A549 (cell line): ENCODE measurements at regions not wholly inside any gene's neighbourhood (a gene's known extent, or its start where the extent isn't known, plus 50 kb on each side); places are given as distances from the start of the nearest gene placed in this dataset.

ENCODE experiments used
- ATAC-seq, 2 experiments: fragments of 200-7000 bp in 1 of 2; fragments of >200 bp in 1 of 2; cut with Nextera tagmentation in 1 of 2; cut with Tn5 transposase in 1 of 2; 3 replicates each; pipeline versions ENCODE4 v1.8.0 to v1.9.1; 2018 to 2020; ENCODE audit warnings: mild to moderate bottlenecking in 1 of 2, moderate library complexity in 1 of 2
- CTCF ChIA-PET: fragments of 300-600 bp; sonication (Branson Sonifier 250); formaldehyde crosslinking; extraction: SDS; loops from one replicate; lab custom pipeline; 2021; ENCODE audit warnings: antibody characterized with exemption, inconsistent platforms; lab: Yijun Ruan, JAX
- POLR2A ChIA-PET: fragments of 350-600 bp; formaldehyde crosslinking; extraction: SDS; loops from one replicate; lab custom pipeline; 2021; ENCODE audit warnings: antibody characterized with exemption, inconsistent platforms; lab: Yijun Ruan, JAX
- DNase-seq, 2 experiments: peaks; one replicate each; pipeline versions ENCODE4 v3.0.0 to v3.0.0-alpha.2; 2011 to 2016; ENCODE audit warnings: low read depth in 1 of 2, low spot score in 1 of 2
- FAIRE-seq: peaks from 2 replicates; lab custom pipeline; 2011; peaks lifted over from hg19 to GRCh38; lab: Jason Lieb, UNC
- H3K27ac ChIP-seq, 2 experiments: fragments of >200 bp; sonication (Bioruptor Twin); formaldehyde crosslinking; 3 replicates each; pipeline ENCODE4 v1.5.1; 2016 to 2017
- H3K4me1 ChIP-seq: fragments of >200 bp; sonication (Bioruptor Twin); formaldehyde crosslinking; 3 replicates; pipeline ENCODE4 v1.6.1; 2016
- H3K4me2 ChIP-seq: fragments of >200 bp; sonication (Bioruptor Twin); formaldehyde crosslinking; 3 replicates; pipeline ENCODE4 v1.6.1; 2016
- H3K4me3 ChIP-seq: fragments of >200 bp; sonication (Bioruptor Twin); formaldehyde crosslinking; 3 replicates; pipeline ENCODE4 v1.5.1; 2016
- H3K9me3 ChIP-seq: fragments of >200 bp; sonication (Bioruptor Twin); formaldehyde crosslinking; 3 replicates; pipeline ENCODE4 v1.6.1; 2016
- BCL3 ChIP-seq: fragments of >200 bp; sonication (Bioruptor Twin); formaldehyde crosslinking; IDR thresholded peaks from 3 replicates; pipeline ENCODE4 v1.6.1; 2016
- CHD4 ChIP-seq: fragments of 200-600 bp; sonication (generic); IDR thresholded peaks from 2 replicates; pipeline ENCODE4 v1.6.1; 2016; ENCODE audit warnings: antibody characterized with exemption, mild to moderate bottlenecking, borderline replicate concordance
- CTCF ChIP-seq: fragments of >200 bp; sonication (Bioruptor Twin); formaldehyde crosslinking; IDR thresholded peaks from 3 replicates; pipeline ENCODE4 v1.5.1; 2016
- EHF ChIP-seq: fragments of 250-450 bp; sonication (Bioruptor Pico); IDR thresholded peaks from 2 replicates; pipeline ENCODE4 v1.5.0; 2020; ENCODE audit warnings: mild to moderate bottlenecking
- EHMT2 ChIP-seq: fragments of 200-600 bp; sonication (generic); IDR thresholded peaks from 2 replicates; pipeline ENCODE4 v1.6.1; 2016; ENCODE audit warnings: antibody characterized with exemption, low read depth, mild to moderate bottlenecking, moderate library complexity
- FOSB ChIP-seq: fragments of 250-450 bp; sonication (Bioruptor Pico); IDR thresholded peaks from 2 replicates; pipeline ENCODE4 v1.5.0; 2020; ENCODE audit warnings: mild to moderate bottlenecking, moderate library complexity
- HOXA7 ChIP-seq: fragments of 250-450 bp; sonication (Bioruptor Pico); IDR thresholded peaks from 2 replicates; pipeline ENCODE4 v1.5.0; 2020; ENCODE audit warnings: mild to moderate bottlenecking, moderate library complexity
- HOXB5 ChIP-seq: fragments of 250-450 bp; sonication (Bioruptor Pico); IDR thresholded peaks from 2 replicates; pipeline ENCODE4 v1.5.0; 2020; ENCODE audit warnings: mild to moderate bottlenecking, moderate library complexity
- MAX ChIP-seq: IDR thresholded peaks from 2 replicates; pipeline ENCODE4 v1.6.1; 2012
- MYC ChIP-seq: IDR thresholded peaks from 2 replicates; pipeline ENCODE4 v1.6.1; 2012; ENCODE audit warnings: mild to moderate bottlenecking, inconsistent platforms, low read length, improper control_type of control experiment, borderline replicate concordance
- NPAS2 ChIP-seq: fragments of 250-450 bp; sonication (Bioruptor Pico); IDR thresholded peaks from 2 replicates; pipeline ENCODE4 v1.8.0; 2022; ENCODE audit warnings: mild to moderate bottlenecking, moderate library complexity, borderline replicate concordance
- POLR2AphosphoS2 ChIP-seq: conservative IDR thresholded peaks from 2 replicates; pipeline ENCODE4 v1.6.1; 2012; ENCODE audit warnings: low read length, improper control_type of control experiment, inconsistent platforms
- RARB ChIP-seq: fragments of 250-450 bp; sonication (Bioruptor Pico); IDR thresholded peaks from 2 replicates; pipeline ENCODE4 v1.8.0; 2021; ENCODE audit warnings: mild to moderate bottlenecking, moderate library complexity
- SMC3 ChIP-seq: fragments of >200 bp; sonication (Bioruptor Twin); formaldehyde crosslinking; IDR thresholded peaks from 3 replicates; pipeline ENCODE4 v1.6.1; 2018; ENCODE audit warnings: inconsistent platforms
- TP53 ChIP-seq: fragments of 250-450 bp; sonication (Bioruptor Pico); IDR thresholded peaks from 2 replicates; pipeline ENCODE4 v1.5.0; 2021; ENCODE audit warnings: mild to moderate bottlenecking, moderate library complexity
- WGBS: methylation state at CpG from one replicate; pipeline ENCODE4 v1.1.6; 2017; ENCODE audit errors: missing lambda C conversion rate; 5-methylcytosine and 5-hydroxymethylcytosine counted together
- TF ChIP-seq, protein P1 (sequence below): fragments of 250-450 bp; sonication (Bioruptor Pico); IDR thresholded peaks from 2 replicates; pipeline ENCODE4 v1.5.0; 2021; ENCODE audit warnings: mild to moderate bottlenecking, moderate library complexity, borderline replicate concordance
- TF ChIP-seq, protein P2 (sequence below): fragments of 250-450 bp; sonication (Bioruptor Pico); IDR thresholded peaks from 2 replicates; pipeline ENCODE4 v1.5.0; 2020; ENCODE audit warnings: low read depth, mild to moderate bottlenecking, moderate library complexity
- TF ChIP-seq, protein P3 (sequence below): fragments of 200-600 bp; sonication (generic); IDR thresholded peaks from 2 replicates; pipeline ENCODE4 v1.6.1; 2016; ENCODE audit warnings: antibody characterized with exemption, mild to moderate bottlenecking, moderate library complexity

GRCh38 chr1:82197606-82198005 lies 396.9 kb downstream of the ADGRL2 start:
- Histone ChIP-seq H3K4me2 (no peak overlapping the region), H3K9me3 (no peaks in the 10 kb centered on the region), H3K4me1 (no peaks in the 10 kb centered on the region), H3K27ac (no peak overlapping the region), H3K4me3 (no peak overlapping the region)
- POLR2A ChIA-PET: no interaction called here
- 21% methylated on average over 3 of the region's 3 CpGs for WGBS
- TF ChIP-seq, protein P1, sequence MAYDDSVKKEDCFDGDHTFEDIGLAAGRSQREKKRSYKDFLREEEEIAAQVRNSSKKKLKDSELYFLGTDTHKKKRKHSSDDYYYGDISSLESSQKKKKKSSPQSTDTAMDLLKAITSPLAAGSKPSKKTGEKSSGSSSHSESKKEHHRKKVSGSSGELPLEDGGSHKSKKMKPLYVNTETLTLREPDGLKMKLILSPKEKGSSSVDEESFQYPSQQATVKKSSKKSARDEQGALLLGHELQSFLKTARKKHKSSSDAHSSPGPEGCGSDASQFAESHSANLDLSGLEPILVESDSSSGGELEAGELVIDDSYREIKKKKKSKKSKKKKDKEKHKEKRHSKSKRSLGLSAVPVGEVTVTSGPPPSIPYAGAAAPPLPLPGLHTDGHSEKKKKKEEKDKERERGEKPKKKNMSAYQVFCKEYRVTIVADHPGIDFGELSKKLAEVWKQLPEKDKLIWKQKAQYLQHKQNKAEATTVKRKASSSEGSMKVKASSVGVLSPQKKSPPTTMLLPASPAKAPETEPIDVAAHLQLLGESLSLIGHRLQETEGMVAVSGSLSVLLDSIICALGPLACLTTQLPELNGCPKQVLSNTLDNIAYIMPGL (CRISPR knock-in tag): no peak
- TF ChIP-seq POLR2AphosphoS2: no peak
- TF ChIP-seq BCL3: no peak
- TF ChIP-seq CHD4: no peak
- no peak for TF ChIP-seq RARB (CRISPR knock-in tag)
- no peak for TF ChIP-seq HOXB5 (CRISPR knock-in tag)
- TF ChIP-seq TP53: no peak
- no peak for TF ChIP-seq MAX
- no peak for TF ChIP-seq EHF
- no peak for TF ChIP-seq FOSB (CRISPR knock-in tag)
- TF ChIP-seq NPAS2 (CRISPR knock-in tag): no peak
- TF ChIP-seq, protein P2, sequence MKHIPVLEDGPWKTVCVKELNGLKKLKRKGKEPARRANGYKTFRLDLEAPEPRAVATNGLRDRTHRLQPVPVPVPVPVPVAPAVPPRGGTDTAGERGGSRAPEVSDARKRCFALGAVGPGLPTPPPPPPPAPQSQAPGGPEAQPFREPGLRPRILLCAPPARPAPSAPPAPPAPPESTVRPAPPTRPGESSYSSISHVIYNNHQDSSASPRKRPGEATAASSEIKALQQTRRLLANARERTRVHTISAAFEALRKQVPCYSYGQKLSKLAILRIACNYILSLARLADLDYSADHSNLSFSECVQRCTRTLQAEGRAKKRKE: no peak
- no peak for TF ChIP-seq MYC
- TF ChIP-seq CTCF: no peak
- no peak for TF ChIP-seq HOXA7 (CRISPR knock-in tag)
- TF ChIP-seq EHMT2: no peak
- no peak for TF ChIP-seq SMC3
- TF ChIP-seq, protein P3, sequence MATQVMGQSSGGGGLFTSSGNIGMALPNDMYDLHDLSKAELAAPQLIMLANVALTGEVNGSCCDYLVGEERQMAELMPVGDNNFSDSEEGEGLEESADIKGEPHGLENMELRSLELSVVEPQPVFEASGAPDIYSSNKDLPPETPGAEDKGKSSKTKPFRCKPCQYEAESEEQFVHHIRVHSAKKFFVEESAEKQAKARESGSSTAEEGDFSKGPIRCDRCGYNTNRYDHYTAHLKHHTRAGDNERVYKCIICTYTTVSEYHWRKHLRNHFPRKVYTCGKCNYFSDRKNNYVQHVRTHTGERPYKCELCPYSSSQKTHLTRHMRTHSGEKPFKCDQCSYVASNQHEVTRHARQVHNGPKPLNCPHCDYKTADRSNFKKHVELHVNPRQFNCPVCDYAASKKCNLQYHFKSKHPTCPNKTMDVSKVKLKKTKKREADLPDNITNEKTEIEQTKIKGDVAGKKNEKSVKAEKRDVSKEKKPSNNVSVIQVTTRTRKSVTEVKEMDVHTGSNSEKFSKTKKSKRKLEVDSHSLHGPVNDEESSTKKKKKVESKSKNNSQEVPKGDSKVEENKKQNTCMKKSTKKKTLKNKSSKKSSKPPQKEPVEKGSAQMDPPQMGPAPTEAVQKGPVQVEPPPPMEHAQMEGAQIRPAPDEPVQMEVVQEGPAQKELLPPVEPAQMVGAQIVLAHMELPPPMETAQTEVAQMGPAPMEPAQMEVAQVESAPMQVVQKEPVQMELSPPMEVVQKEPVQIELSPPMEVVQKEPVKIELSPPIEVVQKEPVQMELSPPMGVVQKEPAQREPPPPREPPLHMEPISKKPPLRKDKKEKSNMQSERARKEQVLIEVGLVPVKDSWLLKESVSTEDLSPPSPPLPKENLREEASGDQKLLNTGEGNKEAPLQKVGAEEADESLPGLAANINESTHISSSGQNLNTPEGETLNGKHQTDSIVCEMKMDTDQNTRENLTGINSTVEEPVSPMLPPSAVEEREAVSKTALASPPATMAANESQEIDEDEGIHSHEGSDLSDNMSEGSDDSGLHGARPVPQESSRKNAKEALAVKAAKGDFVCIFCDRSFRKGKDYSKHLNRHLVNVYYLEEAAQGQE: no peak
- CTCF ChIA-PET: no interaction called here
- no peak for DNase-seq
- no peak for FAIRE-seq
- ATAC-seq: no peak
